SK-N-DZ (cell line): ENCODE measurements at regions not wholly inside any gene's neighbourhood (a gene's known extent, or its start where the extent isn't known, plus 50 kb on each side); places are given as distances from the start of the nearest gene placed in this dataset.
"Not testable (repeated sequence)": the region's sequence is repeated elsewhere in the genome, so short reads cannot be mapped to it uniquely, and the experiment has no call there.

Experiments used
- DNase-seq: peaks from one replicate; pipeline ENCODE4 v3.0.0-alpha.2; 2015; ENCODE audit warnings: low spot score

- no peak for DNase-seq
Measured at GRCh38 chr11:35046681-35047080, 92.3 kb upstream of the CD44 start.

- DNase-seq, result no peak
Measured at GRCh38 chr11:35047179-35047578, 91.8 kb upstream of the CD44 start.

- DNase-seq, result no peak
Measured at GRCh38 chr11:35047769-35048168, 91.2 kb upstream of the CD44 start.

- DNase-seq, result not testable (repeated sequence)
Measured at GRCh38 chr11:35048346-35048745, 90.6 kb upstream of the CD44 start.

GRCh38 chr11:35049859-35050531 lies 89.0 kb upstream of the CD44 start:
- peak; percentile 19 for DNase-seq

GRCh38 chr11:35050541-35050995 lies 88.4 kb upstream of the CD44 start:
- no peak for DNase-seq

GRCh38 chr11:35056391-35057093 lies 82.4 kb upstream of the CD44 start:
- DNase-seq, result no peak

GRCh38 chr11:35057926-35058668 lies 80.9 kb upstream of the CD44 start:
- DNase-seq, result no peak

- no peak for DNase-seq
Measured at GRCh38 chr11:35058669-35059434, 80.1 kb upstream of the CD44 start.

- DNase-seq, result no peak
Measured at GRCh38 chr11:35061516-35062440, 77.2 kb upstream of the CD44 start.

- no peak for DNase-seq
Measured at GRCh38 chr11:35063488-35063931, 75.5 kb upstream of the CD44 start.

- no peak for DNase-seq
Measured at GRCh38 chr11:35064114-35064800, 74.7 kb upstream of the CD44 start.

GRCh38 chr11:35065566-35065965 lies 73.4 kb upstream of the CD44 start:
- no peak for DNase-seq

GRCh38 chr11:35066030-35066429 lies 72.9 kb upstream of the CD44 start:
- no peak for DNase-seq

- no peak for DNase-seq
Measured at GRCh38 chr11:35066783-35067423, 72.1 kb upstream of the CD44 start.

- no peak for DNase-seq
Measured at GRCh38 chr11:35071722-35072121, 67.2 kb upstream of the CD44 start.

- DNase-seq, result no peak
Measured at GRCh38 chr11:35073691-35074419, 65.1 kb upstream of the CD44 start.

- DNase-seq, result no peak
Measured at GRCh38 chr11:35076201-35077100, 62.5 kb upstream of the CD44 start.
